HG02938 (cell line): ENCODE measurements at regions not wholly inside any gene's neighbourhood (a gene's known extent, or its start where the extent isn't known, plus 50 kb on each side); places are given as distances from the start of the nearest gene placed in this dataset.

ENCODE experiments used
- ATAC-seq: cut with Tn5 transposase; IDR thresholded peaks from one replicate; pipeline ENCODE4 v1.9.1; 2021; ENCODE audit warnings: mild to moderate bottlenecking, moderate library complexity; ENCODE audit not compliant: unreplicated experiment

DNA sequence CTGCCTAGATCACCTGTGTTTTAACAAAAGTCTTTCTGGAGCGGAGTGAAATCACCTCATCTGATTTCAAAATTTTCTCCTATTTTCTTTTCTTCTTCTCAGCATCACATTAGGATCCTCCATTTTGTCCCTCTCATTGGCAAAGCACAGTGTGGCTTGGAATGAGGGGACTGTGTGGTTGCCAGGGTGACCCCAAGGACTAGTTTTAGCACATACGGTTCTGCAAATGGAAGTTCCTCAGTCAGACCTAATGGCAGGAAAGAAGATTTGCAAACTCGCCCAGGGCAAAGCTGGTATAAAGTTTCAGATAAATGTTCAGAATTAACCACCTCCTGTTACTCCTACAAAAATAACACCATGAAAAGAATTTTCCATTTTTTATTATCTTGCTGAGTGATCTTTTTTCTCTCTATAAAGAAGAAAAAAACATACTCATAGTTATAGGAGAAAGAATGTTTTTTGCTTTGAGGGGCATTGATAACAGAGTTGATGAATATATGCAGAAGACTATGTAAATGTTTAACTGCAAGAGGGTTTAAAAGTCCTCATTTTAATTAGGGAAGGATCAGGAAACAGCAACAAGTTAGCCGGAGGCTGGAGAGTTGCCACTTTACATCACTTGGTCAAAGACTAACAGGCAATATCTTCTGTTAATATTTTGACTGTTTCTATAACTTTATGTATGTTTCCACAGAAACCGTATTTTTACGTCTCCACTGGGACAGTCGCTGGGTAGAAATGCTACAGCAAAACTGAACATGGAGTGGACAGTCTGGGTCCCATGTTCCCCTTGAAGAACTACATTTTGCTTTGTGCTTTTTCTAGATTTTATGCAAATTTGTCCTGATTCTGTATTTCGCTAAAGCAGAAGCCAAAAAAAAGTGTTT, 257.8 kb downstream of the NR2F1-AS1 start:
- ATAC-seq = no peak

DNA sequence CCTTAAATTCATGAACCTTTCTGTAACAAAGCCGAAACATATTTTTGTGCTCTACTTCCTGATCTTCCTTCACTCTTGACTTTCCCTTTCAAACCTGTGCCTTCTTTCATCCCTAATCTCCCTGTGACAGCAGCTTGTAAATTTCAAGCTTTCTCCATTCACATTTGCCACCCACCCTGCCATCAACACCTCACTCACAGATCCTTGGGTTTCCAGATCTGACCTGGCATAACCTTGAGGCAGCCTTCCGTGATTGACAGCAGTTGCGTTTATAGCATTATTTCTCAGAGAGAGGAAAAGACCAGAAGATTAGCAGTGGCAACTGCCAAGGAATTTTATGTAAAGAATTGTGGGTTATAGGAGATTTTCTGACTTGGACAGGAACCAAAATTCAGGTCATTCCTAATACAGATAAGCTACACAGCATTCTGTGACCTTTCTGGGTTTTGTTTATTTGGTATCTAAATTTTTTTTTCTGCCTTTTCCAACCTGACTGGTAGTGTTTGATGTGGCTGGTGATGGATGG, 260.0 kb downstream of the NR2F1-AS1 start:
- no peak for ATAC-seq

- ATAC-seq = no peak
Observed at GRCh38 chr5:93313672-93314071, 267.3 kb downstream of the NR2F1-AS1 start.

DNA sequence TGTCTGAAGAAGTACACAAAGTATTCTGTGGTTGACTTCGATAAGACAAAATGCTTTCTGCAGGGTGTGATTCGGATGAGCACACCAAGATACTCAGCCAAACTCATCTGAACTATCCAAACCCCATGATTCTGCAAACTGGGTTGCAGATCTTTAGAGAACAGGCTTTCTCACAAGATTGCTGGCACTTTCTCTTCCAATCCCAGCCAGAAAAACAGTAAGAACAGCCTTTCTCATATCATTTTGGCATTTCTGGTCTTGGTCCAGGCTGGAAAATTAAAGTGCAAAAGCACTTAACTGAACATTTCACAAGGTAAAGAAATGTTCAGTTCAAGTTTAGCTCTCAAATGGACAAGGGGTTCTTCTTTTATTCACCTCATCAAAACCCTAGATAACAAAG, 269.1 kb downstream of the NR2F1-AS1 start:
- no peak for ATAC-seq

DNA sequence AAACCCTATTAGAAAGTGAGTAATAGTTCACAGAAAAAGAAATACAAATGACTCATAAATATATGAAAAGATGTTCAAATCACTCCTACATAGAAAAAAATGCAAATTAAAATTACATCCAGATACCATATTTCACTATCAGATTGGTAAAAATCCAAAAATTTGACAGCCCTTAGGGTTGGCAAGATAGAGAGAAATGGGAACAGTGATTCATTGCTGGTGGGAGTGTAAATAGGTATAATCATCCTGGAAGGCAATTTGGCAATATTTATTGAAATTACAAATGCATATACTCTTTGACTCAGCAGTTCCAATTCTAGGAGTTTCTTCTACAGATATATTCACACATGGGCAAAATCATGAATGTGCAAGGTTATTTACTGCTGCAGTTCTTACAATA, 273.5 kb downstream of the NR2F1-AS1 start:
- ATAC-seq = no peak

DNA sequence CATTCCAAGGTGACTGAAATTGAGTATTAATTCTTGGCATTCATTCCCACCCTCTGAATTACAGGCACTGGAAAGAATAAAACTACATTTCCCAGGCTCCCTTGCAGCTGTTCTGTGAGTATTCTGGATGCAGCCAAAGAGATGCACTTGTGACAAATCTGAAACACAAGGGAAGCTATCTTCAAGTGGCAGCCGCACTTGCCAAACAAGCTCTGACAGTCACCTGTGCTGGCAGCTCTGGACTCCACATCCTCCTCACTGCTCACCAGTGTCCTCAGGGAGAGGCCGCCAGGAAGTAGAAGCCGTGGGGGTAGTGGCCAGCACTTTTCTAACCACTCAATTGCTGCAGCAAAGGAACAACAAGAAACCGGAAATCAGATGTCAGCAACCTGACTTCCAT, 275.0 kb downstream of the NR2F1-AS1 start:
- ATAC-seq = no peak

DNA sequence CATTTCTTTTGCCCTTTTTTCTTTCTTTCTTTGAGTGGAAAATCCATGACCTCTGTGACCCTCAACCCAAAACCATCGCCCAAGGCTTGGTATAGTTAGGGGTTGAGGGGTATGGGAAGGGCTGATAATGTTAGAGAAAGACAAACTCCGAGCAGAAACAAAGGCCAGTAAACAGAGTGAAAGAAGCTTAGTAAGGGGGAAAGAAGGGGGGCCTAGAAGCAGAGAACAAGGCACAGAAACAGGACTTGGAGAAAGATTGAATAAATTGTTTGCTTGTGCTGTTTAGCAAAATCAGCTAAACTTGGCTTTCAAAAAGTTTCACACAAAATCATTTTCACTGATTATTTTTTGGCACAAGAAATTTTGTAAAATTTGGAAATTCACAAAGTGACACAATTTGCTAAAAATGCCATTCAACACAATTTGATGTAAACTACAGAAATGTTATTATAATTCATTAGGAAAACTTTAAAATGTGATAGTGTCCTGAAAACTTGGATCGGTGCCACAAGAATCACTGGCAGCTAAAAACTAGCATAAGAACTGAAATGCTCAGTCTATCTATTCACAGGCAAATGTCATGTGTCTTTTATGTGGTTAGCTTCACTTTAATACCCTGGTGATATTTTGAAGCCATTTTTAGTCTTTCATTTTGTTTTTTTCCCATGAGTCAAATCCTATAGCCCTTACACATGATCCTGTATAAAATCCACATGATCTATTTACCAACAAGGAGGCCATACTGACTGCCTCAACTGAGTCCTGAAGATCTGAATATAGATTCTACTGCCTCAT, 276.4 kb downstream of the NR2F1-AS1 start:
- ATAC-seq = no peak

GRCh38 chr5:93303291-93303691, 277.7 kb downstream of the NR2F1-AS1 start:
- ATAC-seq = no peak

GRCh38 chr5:93302711-93303110, 278.3 kb downstream of the NR2F1-AS1 start:
- no peak for ATAC-seq

GRCh38 chr5:93300945-93301344, 280.1 kb downstream of the NR2F1-AS1 start:
- ATAC-seq = no peak

DNA sequence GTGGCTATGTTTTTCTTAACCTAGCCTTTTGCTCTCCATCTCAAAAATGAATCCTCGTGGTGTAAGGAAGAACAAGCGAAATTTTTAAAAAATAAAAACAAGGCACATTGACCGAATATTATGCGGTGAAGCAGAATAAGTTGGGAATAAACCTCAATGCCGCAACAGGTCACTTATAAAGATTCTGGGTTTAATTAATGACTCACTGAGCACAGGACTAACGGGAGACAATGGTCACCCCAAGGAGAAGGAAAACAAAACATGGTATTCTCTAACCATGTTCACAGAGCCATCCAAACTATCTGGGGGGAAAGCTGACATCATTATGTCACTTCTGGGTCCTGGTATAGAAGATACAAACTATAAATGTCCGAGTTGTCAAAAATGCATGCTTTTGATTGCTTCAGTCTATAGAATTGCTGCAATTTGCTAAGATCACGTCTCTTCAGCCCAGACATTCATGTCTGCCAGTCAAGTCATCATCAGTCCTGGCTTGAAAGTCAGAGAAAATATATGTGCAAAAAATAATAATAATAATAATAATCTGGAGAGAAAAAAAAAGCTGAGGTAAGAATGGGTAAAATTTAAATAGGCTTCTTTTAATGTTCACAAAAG, 280.6 kb downstream of the NR2F1-AS1 start:
- no peak for ATAC-seq

DNA sequence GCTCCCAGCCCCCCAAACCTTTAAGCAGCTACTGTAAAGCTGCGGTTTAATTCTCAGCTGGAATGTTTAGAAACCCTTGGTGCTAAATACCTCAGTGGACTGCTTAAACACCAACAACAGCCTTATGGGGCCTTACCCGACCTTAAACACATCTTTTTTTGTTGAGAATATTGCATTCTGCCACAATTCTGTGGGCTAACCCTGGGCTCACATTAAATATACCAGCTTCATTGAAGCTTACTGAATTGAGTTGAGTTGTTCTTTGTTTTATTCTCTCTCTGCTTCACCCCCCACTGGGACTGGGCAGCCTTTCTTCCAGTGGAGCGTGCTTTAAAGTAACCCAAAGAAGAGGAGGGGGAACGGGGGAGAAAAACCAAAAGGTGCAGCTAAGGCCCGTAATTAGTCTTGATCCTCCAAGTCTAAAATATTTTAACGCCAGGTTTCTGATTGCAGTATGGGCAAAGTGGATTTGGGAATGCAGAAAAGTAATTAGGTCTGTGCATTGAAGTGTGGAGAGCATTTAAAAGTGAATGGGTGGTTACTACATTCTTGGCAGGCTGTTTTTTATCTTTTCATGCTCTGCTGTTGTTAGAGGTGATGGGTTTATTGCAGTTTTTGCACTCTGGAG, 281.2 kb downstream of the NR2F1-AS1 start:
- ATAC-seq = no peak

GRCh38 chr5:93297116-93297515, 283.9 kb downstream of the NR2F1-AS1 start:
- ATAC-seq = no peak

DNA sequence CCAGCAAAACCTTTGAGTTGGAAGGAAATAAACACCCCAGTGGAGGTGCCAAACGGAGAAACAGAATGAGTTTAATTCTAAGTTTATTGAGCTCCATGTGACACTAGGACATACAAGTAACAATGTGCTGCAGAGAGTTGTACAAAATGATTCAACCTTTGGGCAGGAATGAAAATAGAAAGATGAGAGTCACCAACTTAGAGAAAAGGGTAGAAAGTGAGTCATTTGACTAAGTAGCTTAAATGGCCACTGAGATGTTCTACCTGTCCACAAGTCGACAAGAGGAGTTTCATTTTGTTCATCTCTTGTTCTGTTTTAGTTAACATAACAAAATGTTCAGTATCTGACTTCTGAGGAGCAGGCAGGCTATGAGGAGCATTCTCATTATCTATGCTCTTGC, 284.7 kb downstream of the NR2F1-AS1 start:
- ATAC-seq = no peak

DNA sequence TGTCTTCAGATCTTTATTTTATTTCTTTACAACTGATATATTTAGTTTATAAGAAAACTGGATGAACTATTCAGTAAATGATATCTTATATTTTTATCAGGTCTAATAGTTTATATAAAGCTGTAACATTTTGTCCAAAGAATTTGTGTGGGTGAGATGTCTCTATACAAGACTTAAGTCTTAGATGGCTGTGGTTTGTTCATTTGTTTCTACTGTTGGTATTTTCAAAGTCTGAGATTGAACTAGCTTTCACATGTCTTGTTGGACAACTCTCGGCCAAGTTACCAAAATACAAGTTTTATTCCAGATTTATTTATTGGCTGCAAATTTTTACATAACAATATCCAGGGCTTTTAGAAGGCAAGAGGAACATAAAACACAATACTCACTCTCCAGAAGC, 286.0 kb downstream of the NR2F1-AS1 start:
- ATAC-seq = no peak

DNA sequence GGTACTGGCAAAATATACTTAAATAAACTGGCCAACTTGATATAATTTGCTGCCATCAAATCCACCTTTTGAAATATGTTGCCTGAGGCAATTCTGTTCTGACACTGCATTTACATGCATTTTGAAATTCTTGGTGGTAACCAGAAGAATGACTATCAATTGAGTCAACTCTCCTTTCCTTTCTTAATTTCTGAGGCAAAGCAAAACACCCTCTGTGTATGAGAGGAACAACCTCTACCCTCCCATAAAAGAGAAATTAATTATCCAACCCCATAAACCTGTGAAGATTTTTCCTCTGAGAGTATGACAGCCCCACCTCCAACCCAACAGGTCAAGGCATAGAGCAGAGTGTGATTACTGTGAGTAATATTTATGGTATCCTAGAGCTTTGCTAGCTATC, 286.8 kb downstream of the NR2F1-AS1 start:
- no peak for ATAC-seq

DNA sequence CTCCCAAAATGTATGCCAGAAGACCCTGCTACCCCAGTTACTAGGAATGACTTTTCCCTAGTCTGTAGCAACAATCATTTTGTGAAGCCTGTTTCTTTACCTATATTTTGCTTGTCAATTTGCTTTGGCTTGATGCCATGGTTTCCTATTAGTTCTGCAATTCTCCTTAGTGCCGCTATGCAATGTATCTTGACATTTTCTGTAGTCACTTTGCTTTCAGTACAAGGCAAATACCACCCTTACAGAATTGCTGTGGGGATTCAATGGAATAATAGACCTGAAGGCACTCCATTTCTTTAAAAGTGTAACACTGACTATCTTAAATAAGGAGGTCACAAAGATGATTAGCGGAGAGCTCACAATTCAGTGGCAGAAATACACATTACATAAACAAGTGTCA, 291.1 kb downstream of the NR2F1-AS1 start:
- ATAC-seq = no peak

- ATAC-seq = no peak
Observed at GRCh38 chr5:93285461-93285860, 295.6 kb downstream of the NR2F1-AS1 start.

- no peak for ATAC-seq
Observed at GRCh38 chr5:93281980-93282772, 298.8 kb downstream of the NR2F1-AS1 start.

DNA sequence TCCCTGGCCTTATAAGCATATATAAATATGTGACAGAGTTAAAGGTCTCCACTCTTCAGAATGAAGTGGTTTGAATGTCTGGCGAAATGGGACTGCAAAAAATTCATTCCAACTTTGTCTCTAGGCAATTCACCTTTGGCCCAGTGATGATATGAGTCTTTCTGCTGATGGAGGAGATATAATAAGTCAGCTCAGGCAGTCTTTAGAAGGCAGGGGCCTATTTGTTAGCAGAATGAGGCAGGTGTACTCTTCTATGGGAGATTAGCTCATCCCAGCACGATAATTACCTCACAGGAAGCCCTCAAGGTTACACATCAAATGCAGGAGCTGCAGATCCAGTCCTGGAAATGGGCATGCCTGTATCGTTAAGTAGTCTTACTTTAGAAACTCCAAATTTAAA, 300.5 kb downstream of the NR2F1-AS1 start:
- no peak for ATAC-seq
